Upper lobe of right lung (tissue), 1 donor: ENCODE measurements at regions not wholly inside any gene's neighbourhood (a gene's known extent, or its start where the extent isn't known, plus 50 kb on each side); places are given as distances from the start of the nearest gene placed in this dataset.

Source experiments
- ATAC-seq: fragments of 200-7000 bp; cut with Tn5 transposase; one replicate; pipeline ENCODE4 v1.9.1; 2020; ENCODE audit warnings: mild to moderate bottlenecking, moderate library complexity
- DNase-seq: peaks from one replicate; pipeline ENCODE4 v3.0.0-alpha.2; 2020
- H3K27ac ChIP-seq: fragments of 200-600 bp; one replicate; pipeline ENCODE4 v1.8.0; 2022
- H3K27me3 ChIP-seq: fragments of 200-600 bp; one replicate; pipeline ENCODE4 v1.8.0; 2022; ENCODE audit warnings: mild to moderate bottlenecking
- H3K36me3 ChIP-seq: fragments of 200-600 bp; one replicate; pipeline ENCODE4 v1.8.0; 2022
- H3K4me1 ChIP-seq: fragments of 200-600 bp; one replicate; pipeline ENCODE4 v1.8.0; 2022
- H3K4me3 ChIP-seq: fragments of 200-600 bp; one replicate; pipeline ENCODE4 v1.8.0; 2022; ENCODE audit warnings: mild to moderate bottlenecking
- H3K9me3 ChIP-seq: fragments of 200-600 bp; one replicate; pipeline ENCODE4 v1.8.0; 2022
- CTCF ChIP-seq: fragments of 200-600 bp; IDR thresholded peaks from one replicate; pipeline ENCODE4 v1.8.0; 2022; ENCODE audit warnings: antibody characterized with exemption
- intact Hi-C: fragments of 100-400 bp; cut with DNase I; formaldehyde crosslinking; loops from one replicate; pipeline ENCODE4 v1.11.0; 2022
- donor health status: DM: no; HTN: yes; CAD: no; lungs with severe emphysema.

- no peaks in the 10 kb centered on the region for H3K36me3 ChIP-seq
- no peak for TF ChIP-seq CTCF
- ATAC-seq (no peak), DNase-seq (no peak)
- H3K4me3 ChIP-seq = no peak overlapping the region
- H3K27ac ChIP-seq = no peak overlapping the region
- H3K27me3 ChIP-seq = no peaks in the 10 kb centered on the region
- no peaks in the 10 kb centered on the region for H3K9me3 ChIP-seq
- H3K4me1 ChIP-seq = no peaks in the 10 kb centered on the region
- intact Hi-C loops = no loop called here
These were observed 85.0 kb downstream of the HES1 start for GRCh38 chr3:194220901-194221326.

GRCh38 chr3:194221336-194221735 lies 85.4 kb downstream of the HES1 start:
- intact Hi-C loops = no loop called here
- no peak for ATAC-seq
- Histone ChIP-seq H3K36me3 (no peaks in the 10 kb centered on the region), H3K27ac (no peak overlapping the region), H3K9me3 (no peaks in the 10 kb centered on the region), H3K4me1 (no peaks in the 10 kb centered on the region), H3K4me3 (no peak overlapping the region), H3K27me3 (no peaks in the 10 kb centered on the region)
- no peak for DNase-seq
- TF ChIP-seq CTCF = no peak

GRCh38 chr3:194223951-194224350 lies 88.0 kb downstream of the HES1 start:
- TF ChIP-seq CTCF = no peak
- H3K9me3 ChIP-seq = no peaks in the 10 kb centered on the region
- no peaks in the 10 kb centered on the region for H3K36me3 ChIP-seq
- no peak for DNase-seq
- H3K27me3 ChIP-seq = no peaks in the 10 kb centered on the region
- intact Hi-C loops = no loop called here
- H3K27ac ChIP-seq = no peak overlapping the region
- H3K4me3 ChIP-seq = no peak overlapping the region
- no peak for ATAC-seq
- no peaks in the 10 kb centered on the region for H3K4me1 ChIP-seq

- Histone ChIP-seq H3K9me3 (no peaks in the 10 kb centered on the region), H3K27me3 (no peaks in the 10 kb centered on the region), H3K4me3 (no peak overlapping the region), H3K36me3 (no peaks in the 10 kb centered on the region), H3K4me1 (no peaks in the 10 kb centered on the region), H3K27ac (no peak overlapping the region)
- DNase-seq (no peak), ATAC-seq (no peak)
- no peak for TF ChIP-seq CTCF
- intact Hi-C loops = no loop called here
These were observed 88.8 kb downstream of the HES1 start for GRCh38 chr3:194224471-194225417.

GRCh38 chr3:194225418-194225812 lies 89.5 kb downstream of the HES1 start:
- ATAC-seq (no peak), DNase-seq (no peak)
- TF ChIP-seq CTCF = no peak
- H3K27me3 ChIP-seq = no peaks in the 10 kb centered on the region
- H3K36me3 ChIP-seq = no peaks in the 10 kb centered on the region
- no peaks in the 10 kb centered on the region for H3K4me1 ChIP-seq
- no peak overlapping the region for H3K4me3 ChIP-seq
- H3K27ac ChIP-seq = no peak overlapping the region
- no peaks in the 10 kb centered on the region for H3K9me3 ChIP-seq
- intact Hi-C loops = no loop called here
